HCT116 (cell line): ENCODE measurements at regions not wholly inside any gene's neighbourhood (a gene's known extent, or its start where the extent isn't known, plus 50 kb on each side); places are given as distances from the start of the nearest gene placed in this dataset.

Source experiments
- ATAC-seq: fragments of 200-7000 bp; cut with Tn5 transposase; 2 replicates; pipeline ENCODE4 v1.9.1; 2020; ENCODE audit warnings: mild to moderate bottlenecking, moderate library complexity
- BruUV-seq: library from RNA; stranded (reverse); fragments of 400-500 nt; replicated peaks from 2 replicates; lab custom pipeline; 2021; lab: Mats Ljungman, UMichigan
- CTCF ChIA-PET: fragments of 300-600 bp; sonication (Branson Sonifier 250); formaldehyde crosslinking; loops from one replicate; lab custom pipeline; 2021; ENCODE audit warnings: antibody characterized with exemption; lab: Charles Lee
- POLR2A ChIA-PET: fragments of 300-600, 350-600 bp; sonication (Branson Sonifier 250); formaldehyde crosslinking; loops from one replicate; lab custom pipeline; 2021; ENCODE audit warnings: antibody characterized with exemption; lab: Charles Lee
- RAD21 ChIA-PET, 2 experiments: fragments of 300-600 bp; sonication (Branson Sonifier 250); formaldehyde crosslinking; loops; one replicate each; lab custom pipeline; 2023; ENCODE audit warnings: low total read pairs in 2 of 2; ENCODE audit not compliant: uncharacterized antibody in 2 of 2, unreplicated experiment in 2 of 2, low non-redundant PET in 1 of 2; lab: Charles Lee
- DNase-seq: peaks from one replicate; pipeline ENCODE4 v3.0.0-alpha.2; 2010; ENCODE audit warnings: low read depth, low spot score
- H2AFZ ChIP-seq: fragments of 200-600 bp; shearing (Covaris generic), sonication (generic); 2 replicates; pipeline ENCODE4 v1.6.1; 2017; ENCODE audit warnings: low read depth, mixed run types, mixed read lengths, antibody characterized with exemption, low read length; ENCODE audit not compliant: poor library complexity, severe bottlenecking
- H3K27ac ChIP-seq: 2 replicates; pipeline ENCODE4 v1.5.1; 2012; ENCODE audit warnings: low read depth, low read length
- H3K27me3 ChIP-seq: fragments of 200-600 bp; sonication (generic); 2 replicates; pipeline ENCODE4 v1.6.1; 2016; ENCODE audit warnings: mixed run types, low read length, mixed read lengths; ENCODE audit not compliant: insufficient read depth
- H3K36me3 ChIP-seq, 2 experiments: fragments of 200-500 bp in 1 of 2; fragments of 200-600 bp in 1 of 2; sonication (Bioruptor generic) in 1 of 2; sonication (generic) in 1 of 2; 2 replicates each; pipeline versions ENCODE4 v1.5.1 to v1.6.1; 2014 to 2016; ENCODE audit warnings: low read length in 2 of 2, inconsistent platforms in 1 of 2, mixed read lengths in 1 of 2, mixed run types in 1 of 2; ENCODE audit not compliant: insufficient read depth in 2 of 2, control insufficient read depth in 1 of 2
- H3K4me1 ChIP-seq, 2 experiments: fragments of 200-600 bp in 1 of 2; sonication (generic) in 1 of 2; 2 replicates each; pipeline versions ENCODE4 v1.5.1 to v1.6.1; 2012 to 2017; ENCODE audit warnings: low read length in 2 of 2, inconsistent platforms in 1 of 2, mild to moderate bottlenecking in 1 of 2, mixed read lengths in 1 of 2, mixed run types in 1 of 2, moderate library complexity in 1 of 2; ENCODE audit not compliant: insufficient read depth in 2 of 2, control insufficient read depth in 1 of 2
- H3K4me2 ChIP-seq: fragments of 200-600 bp; sonication (generic); 2 replicates; pipeline ENCODE4 v1.6.1; 2017; ENCODE audit warnings: mixed run types, low read length, mixed read lengths
- H3K4me3 ChIP-seq, 2 experiments: fragments of 200-600 bp in 1 of 2; sonication (generic) in 1 of 2; replicated peaks in 1 of 2; 2 replicates each; pipeline ENCODE4 v1.5.1; 2011 to 2016; ENCODE audit warnings: low read length in 2 of 2, control low read depth in 1 of 2, low read depth in 1 of 2, mild to moderate bottlenecking in 1 of 2, mixed read lengths in 1 of 2, mixed run types in 1 of 2
- H3K79me2 ChIP-seq: fragments of 200-600 bp; sonication (generic); 2 replicates; pipeline ENCODE4 v1.6.1; 2017; ENCODE audit warnings: mild to moderate bottlenecking, mixed run types, low read length, moderate library complexity, mixed read lengths; ENCODE audit not compliant: insufficient read depth
- H3K9ac ChIP-seq: fragments of 200-600 bp; sonication (generic); 2 replicates; pipeline ENCODE4 v1.6.1; 2016; ENCODE audit warnings: low read length, mixed read lengths
- H3K9me2 ChIP-seq: fragments of 200-600 bp; sonication (generic), shearing (Covaris generic); 2 replicates; pipeline ENCODE4 v1.6.1; 2017; ENCODE audit warnings: mixed run types, mild to moderate bottlenecking, moderate library complexity; ENCODE audit not compliant: insufficient read depth
- H3K9me3 ChIP-seq, 2 experiments: fragments of 200-500 bp in 1 of 2; fragments of 200-600 bp in 1 of 2; sonication (Bioruptor generic) in 1 of 2; sonication (generic) in 1 of 2; 2 replicates each; pipeline ENCODE4 v1.6.1; 2014 to 2017; ENCODE audit warnings: low read length in 2 of 2, mixed read lengths in 2 of 2, inconsistent platforms in 1 of 2, low read depth in 1 of 2, mild to moderate bottlenecking in 1 of 2, mixed run types in 1 of 2, moderate library complexity in 1 of 2; ENCODE audit not compliant: control insufficient read depth in 1 of 2, insufficient read depth in 1 of 2
- H4K20me1 ChIP-seq: fragments of 200-600 bp; sonication (generic), shearing (Covaris generic); 2 replicates; pipeline ENCODE4 v1.6.1; 2017; ENCODE audit warnings: mixed run types, mild to moderate bottlenecking, moderate library complexity; ENCODE audit not compliant: insufficient read depth
- CBX3 ChIP-seq: IDR thresholded peaks from 2 replicates; pipeline ENCODE4 v1.6.1; 2012; ENCODE audit warnings: low read depth
- CEBPB ChIP-seq: IDR thresholded peaks from 2 replicates; pipeline ENCODE4 v1.6.1; 2012; ENCODE audit warnings: low read depth
- ELF1 ChIP-seq: IDR thresholded peaks from 2 replicates; pipeline ENCODE4 v1.6.1; 2012; ENCODE audit warnings: low read depth, borderline replicate concordance
- EZH2phosphoT487 ChIP-seq: fragments of 200-600 bp; IDR thresholded peaks from 2 replicates; pipeline ENCODE4 v1.6.1; 2018; ENCODE audit warnings: antibody characterized with exemption, borderline replicate concordance
- JUND ChIP-seq: IDR thresholded peaks from 2 replicates; pipeline ENCODE4 v1.6.1; 2012
- POLR2AphosphoS5 ChIP-seq: IDR thresholded peaks from 2 replicates; pipeline ENCODE4 v1.6.1; 2011; ENCODE audit warnings: mild to moderate bottlenecking, low read depth, low read length, moderate library complexity
- RAD21 ChIP-seq: IDR thresholded peaks from 2 replicates; pipeline ENCODE4 v1.6.1; 2012; ENCODE audit warnings: low read depth, mild to moderate bottlenecking
- SIN3A ChIP-seq: IDR thresholded peaks from 2 replicates; pipeline ENCODE4 v1.6.1; 2012; ENCODE audit warnings: low read depth
- SRF ChIP-seq: IDR thresholded peaks from 2 replicates; pipeline ENCODE4 v1.6.1; 2012; ENCODE audit warnings: low read depth
- TCF7L2 ChIP-seq: IDR thresholded peaks from 2 replicates; pipeline ENCODE4 v1.7.0; 2011; ENCODE audit warnings: borderline replicate concordance, inconsistent platforms; ENCODE audit not compliant: insufficient read depth, insufficient read length; ENCODE audit errors: extremely low read depth
- YY1 ChIP-seq: IDR thresholded peaks from 2 replicates; pipeline ENCODE4 v1.6.1; 2011; ENCODE audit warnings: low read length, low read depth, moderate library complexity, mild to moderate bottlenecking; ENCODE audit not compliant: insufficient replicate concordance; ENCODE audit errors: extremely low read depth
- ZFX ChIP-seq: fragments of 450-650 bp; IDR thresholded peaks from 2 replicates; pipeline ENCODE4 v1.6.1; 2017
- ZNF274 ChIP-seq: fragments of 200-500 bp; sonication (Bioruptor generic); IDR thresholded peaks from 2 replicates; pipeline ENCODE4 v1.6.1; 2014; ENCODE audit warnings: mild to moderate bottlenecking, low read depth, low read length, inconsistent platforms
- intact Hi-C: fragments of 100-400 bp; cut with micrococcal nuclease; formaldehyde crosslinking; loops from 2 replicates; pipeline ENCODE4 v1.10.0; 2022
- TF ChIP-seq, protein P1 (sequence below): IDR thresholded peaks from 2 replicates; pipeline ENCODE4 v1.6.1; 2012
- TF ChIP-seq, protein P2 (sequence below): IDR thresholded peaks from 2 replicates; pipeline ENCODE4 v1.6.1; 2012
- TF ChIP-seq, protein P3 (sequence below), 3 experiments: fragments of 200-600 bp in 1 of 3; sonication (generic) in 1 of 3; IDR thresholded peaks in 2 of 3; conservative IDR thresholded peaks in 1 of 3; 2 replicates each; pipeline ENCODE4 v1.5.1; 2012 to 2017; ENCODE audit warnings: low read depth in 2 of 3, low read length in 2 of 3, antibody characterized with exemption in 1 of 3, borderline replicate concordance in 1 of 3, control low read depth in 1 of 3, mild to moderate bottlenecking in 1 of 3, mixed read lengths in 1 of 3, mixed run types in 1 of 3, moderate library complexity in 1 of 3; ENCODE audit not compliant: insufficient read depth in 1 of 3

DNA sequence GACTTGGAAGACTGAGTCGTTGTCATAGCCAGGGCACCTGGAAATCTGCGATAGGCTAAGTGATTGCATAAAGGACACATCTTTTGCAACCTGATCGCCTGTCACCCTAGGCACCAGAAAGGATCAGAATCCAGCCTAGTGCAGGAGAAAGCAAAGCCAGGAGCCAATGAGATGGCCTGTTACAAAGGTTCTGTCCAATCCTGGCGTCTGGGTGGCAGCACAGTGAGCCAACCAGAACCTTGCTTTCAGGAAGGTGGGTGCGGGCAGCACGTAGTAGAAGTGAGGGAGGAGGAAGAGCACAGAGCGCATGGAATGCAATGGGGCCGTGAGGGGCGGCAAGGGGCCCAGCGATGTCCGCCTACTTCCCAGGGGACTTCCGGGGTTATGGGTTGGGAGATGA, 120.4 kb upstream of the GGTLC1 start:
- Histone ChIP-seq H4K20me1 (no peaks in the 10 kb centered on the region), H3K9me2 (no peaks in the 10 kb centered on the region), H3K4me1 (no peaks in the 10 kb centered on the region), H3K9me3 (no peaks in the 10 kb centered on the region), H3K36me3 (no peaks in the 10 kb centered on the region), H3K9ac (no peak overlapping the region), H2AFZ (no peak overlapping the region), H3K27ac (no peak overlapping the region), H3K4me3 (no peak overlapping the region), H3K27me3 (no peaks in the 10 kb centered on the region), H3K4me2 (no peak overlapping the region), H3K79me2 (no peaks in the 10 kb centered on the region)
- no peak for ATAC-seq
- POLR2A ChIA-PET = no interaction called here
- intact Hi-C loops = no loop called here
- RAD21 ChIA-PET = no interaction called here
- BruUV-seq = no TSS peak
- DNase-seq = no peak
- CTCF ChIA-PET = no interaction called here
- no peak for TF ChIP-seq YY1
- TF ChIP-seq RAD21 = no peak
- no peak for TF ChIP-seq ELF1
- TF ChIP-seq, protein P1, sequence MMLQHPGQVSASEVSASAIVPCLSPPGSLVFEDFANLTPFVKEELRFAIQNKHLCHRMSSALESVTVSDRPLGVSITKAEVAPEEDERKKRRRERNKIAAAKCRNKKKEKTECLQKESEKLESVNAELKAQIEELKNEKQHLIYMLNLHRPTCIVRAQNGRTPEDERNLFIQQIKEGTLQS = no peak
- no peak for TF ChIP-seq ZFX
- TF ChIP-seq, protein P2, sequence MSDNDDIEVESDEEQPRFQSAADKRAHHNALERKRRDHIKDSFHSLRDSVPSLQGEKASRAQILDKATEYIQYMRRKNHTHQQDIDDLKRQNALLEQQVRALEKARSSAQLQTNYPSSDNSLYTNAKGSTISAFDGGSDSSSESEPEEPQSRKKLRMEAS = no peak
- no peak for TF ChIP-seq CBX3
- no peak for TF ChIP-seq TCF7L2
- TF ChIP-seq SIN3A = no peak
- no peak for TF ChIP-seq POLR2AphosphoS5
- TF ChIP-seq, protein P3, sequence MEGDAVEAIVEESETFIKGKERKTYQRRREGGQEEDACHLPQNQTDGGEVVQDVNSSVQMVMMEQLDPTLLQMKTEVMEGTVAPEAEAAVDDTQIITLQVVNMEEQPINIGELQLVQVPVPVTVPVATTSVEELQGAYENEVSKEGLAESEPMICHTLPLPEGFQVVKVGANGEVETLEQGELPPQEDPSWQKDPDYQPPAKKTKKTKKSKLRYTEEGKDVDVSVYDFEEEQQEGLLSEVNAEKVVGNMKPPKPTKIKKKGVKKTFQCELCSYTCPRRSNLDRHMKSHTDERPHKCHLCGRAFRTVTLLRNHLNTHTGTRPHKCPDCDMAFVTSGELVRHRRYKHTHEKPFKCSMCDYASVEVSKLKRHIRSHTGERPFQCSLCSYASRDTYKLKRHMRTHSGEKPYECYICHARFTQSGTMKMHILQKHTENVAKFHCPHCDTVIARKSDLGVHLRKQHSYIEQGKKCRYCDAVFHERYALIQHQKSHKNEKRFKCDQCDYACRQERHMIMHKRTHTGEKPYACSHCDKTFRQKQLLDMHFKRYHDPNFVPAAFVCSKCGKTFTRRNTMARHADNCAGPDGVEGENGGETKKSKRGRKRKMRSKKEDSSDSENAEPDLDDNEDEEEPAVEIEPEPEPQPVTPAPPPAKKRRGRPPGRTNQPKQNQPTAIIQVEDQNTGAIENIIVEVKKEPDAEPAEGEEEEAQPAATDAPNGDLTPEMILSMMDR (IDR thresholded peaks at IDR 0.05 in 2 of 3, conservative IDR thresholded peaks at IDR 0.05 in 1 of 3; ENCODE audit: borderline replicate concordance in 1 of 3, insufficient read depth in 1 of 3, low read depth in 2 of 3, low read length in 2 of 3) = no peak
- TF ChIP-seq SRF = no peak
- TF ChIP-seq ZNF274 = no peak
- no peak for TF ChIP-seq JUND
- TF ChIP-seq CEBPB = no peak
- TF ChIP-seq EZH2phosphoT487 = no peak
